PC-9 (cell line): ENCODE measurements at regions not wholly inside any gene's neighbourhood (a gene's known extent, or its start where the extent isn't known, plus 50 kb on each side); places are given as distances from the start of the nearest gene placed in this dataset.

Experiments
- BruUV-seq: library from RNA; stranded (reverse); fragments of 400-500 nt; replicated peaks from 2 replicates; lab custom pipeline; 2021; lab: Mats Ljungman, UMichigan
- CTCF ChIA-PET: fragments of 300-600 bp; sonication (Branson Sonifier 250); formaldehyde crosslinking; loops from one replicate; lab custom pipeline; 2022; ENCODE audit warnings: antibody characterized with exemption; lab: Charles Lee
- POLR2A ChIA-PET: fragments of 300-600 bp; sonication (Branson Sonifier 250); formaldehyde crosslinking; loops from one replicate; lab custom pipeline; 2022; ENCODE audit warnings: antibody characterized with exemption; ENCODE audit not compliant: unreplicated experiment; lab: Charles Lee
- DNase-seq, 2 experiments: peaks; one replicate each; pipeline versions ENCODE4 v3.0.0 to v3.0.0-alpha.2; 2015 to 2022; ENCODE audit warnings: mixed read lengths in 1 of 2
- H2AFZ ChIP-seq: fragments of 200-600 bp; sonication (generic); 2 replicates; pipeline ENCODE4 v1.8.1; 2017; ENCODE audit warnings: antibody characterized with exemption
- H3F3A ChIP-seq: fragments of 200-600 bp; sonication (generic); 2 replicates; pipeline ENCODE4 v1.8.1; 2017; ENCODE audit warnings: antibody characterized with exemption, mild to moderate bottlenecking, low read depth; ENCODE audit not compliant: insufficient read depth
- H3K27ac ChIP-seq: fragments of 200-600 bp; sonication (generic); 2 replicates; pipeline ENCODE4 v1.6.1; 2016; ENCODE audit warnings: mixed run types
- H3K27me3 ChIP-seq: fragments of 200-600 bp; sonication (generic); 2 replicates; pipeline ENCODE4 v1.6.1; 2016; ENCODE audit warnings: low read depth, mixed run types; ENCODE audit not compliant: insufficient read depth
- H3K36me3 ChIP-seq: fragments of 200-600 bp; sonication (generic); 2 replicates; pipeline ENCODE4 v1.6.1; 2016; ENCODE audit warnings: low read depth, mixed run types
- H3K4me1 ChIP-seq: fragments of 200-600 bp; sonication (generic); replicated peaks from 2 replicates; pipeline ENCODE4 v1.6.1; 2016; ENCODE audit warnings: mixed run types; ENCODE audit not compliant: insufficient read depth
- H3K4me2 ChIP-seq: fragments of 200-600 bp; sonication (generic); 2 replicates; pipeline ENCODE4 v1.6.1; 2017; ENCODE audit warnings: mixed run types
- H3K4me3 ChIP-seq: fragments of 200-600 bp; sonication (generic); 2 replicates; pipeline ENCODE4 v1.6.1; 2016; ENCODE audit warnings: mixed run types
- H3K79me2 ChIP-seq: fragments of 200-600 bp; sonication (generic); 2 replicates; pipeline ENCODE4 v1.6.1; 2017; ENCODE audit warnings: low read depth, mixed run types
- H3K9me2 ChIP-seq: fragments of 200-600 bp; sonication (generic); 2 replicates; pipeline ENCODE4 v1.8.1; 2017; ENCODE audit warnings: mild to moderate bottlenecking; ENCODE audit not compliant: insufficient read depth
- H3K9me3 ChIP-seq: fragments of 200-600 bp; sonication (generic); 2 replicates; pipeline ENCODE4 v1.8.1; 2016; ENCODE audit warnings: low read depth; ENCODE audit not compliant: insufficient read depth
- H4K20me1 ChIP-seq: fragments of 200-600 bp; sonication (generic); 2 replicates; pipeline ENCODE4 v1.8.1; 2017; ENCODE audit not compliant: insufficient read depth
- EZH2 ChIP-seq: fragments of 200-600 bp; sonication (generic); IDR thresholded peaks from 2 replicates; pipeline ENCODE4 v1.8.0; 2017; ENCODE audit warnings: antibody characterized with exemption, low read depth
- intact Hi-C: fragments of 100-400 bp; cut with micrococcal nuclease; formaldehyde crosslinking; loops from one replicate; pipeline ENCODE4 v1.10.0; 2022; ENCODE audit not compliant: unreplicated experiment
- TF ChIP-seq, protein P1 (sequence below): fragments of 200-600 bp; sonication (generic); conservative IDR thresholded peaks from 2 replicates; pipeline ENCODE4 v1.6.1; 2017; ENCODE audit warnings: mixed run types, antibody characterized with exemption, mild to moderate bottlenecking, moderate library complexity

DNA sequence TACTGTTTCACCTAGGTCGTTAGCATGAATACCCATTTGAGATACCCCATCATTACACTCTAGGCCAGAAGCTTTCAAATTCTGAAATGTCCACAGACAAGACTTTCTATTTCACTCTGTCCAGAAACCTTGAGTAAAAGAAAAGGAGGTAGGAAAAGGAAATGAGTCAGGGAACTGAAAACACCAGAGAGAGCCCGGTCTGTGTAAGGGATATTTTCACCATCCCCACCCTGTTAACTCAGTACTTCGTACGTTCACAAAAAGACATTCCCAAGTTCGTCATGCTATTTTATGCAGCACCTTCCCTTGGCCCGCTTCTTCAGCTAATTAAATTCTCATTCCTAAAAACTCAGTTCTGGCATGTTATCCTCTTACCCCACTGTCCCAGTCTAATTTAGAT is 89.4 kb upstream of the SOX2 start:
- no peaks in the 10 kb centered on the region for H3K36me3 ChIP-seq
- no TSS peak for BruUV-seq
- no peak for TF ChIP-seq EZH2
- H3K4me2 ChIP-seq = no peak overlapping the region
- H2AFZ ChIP-seq = no peak overlapping the region
- no peaks in the 10 kb centered on the region for H3K27me3 ChIP-seq
- no peaks in the 10 kb centered on the region; the same call in 1 of the 2 replicates for H3K9me2 ChIP-seq
- no peak overlapping the region for H3K27ac ChIP-seq
- no peak for DNase-seq
- no peaks in the 10 kb centered on the region for H3K79me2 ChIP-seq
- peaks cover 14% of the 10 kb centered on the region; the same call in 1 of the 2 replicates for H3F3A ChIP-seq
- H3K4me1 ChIP-seq = peaks cover 23% of the 10 kb centered on the region
- H3K9me3 ChIP-seq = no peaks in the 10 kb centered on the region
- H3K4me3 ChIP-seq = no peak overlapping the region
- ChIA-PET CTCF (interaction anchor here (0.9 kb wide), 1 partner anchor 80 kb away, joined by 4 read pairs; no protein-coding TSS in a partner anchor), POLR2A (no interaction called here)
- intact Hi-C loops = no loop called here
- H4K20me1 ChIP-seq = no peaks in the 10 kb centered on the region

DNA sequence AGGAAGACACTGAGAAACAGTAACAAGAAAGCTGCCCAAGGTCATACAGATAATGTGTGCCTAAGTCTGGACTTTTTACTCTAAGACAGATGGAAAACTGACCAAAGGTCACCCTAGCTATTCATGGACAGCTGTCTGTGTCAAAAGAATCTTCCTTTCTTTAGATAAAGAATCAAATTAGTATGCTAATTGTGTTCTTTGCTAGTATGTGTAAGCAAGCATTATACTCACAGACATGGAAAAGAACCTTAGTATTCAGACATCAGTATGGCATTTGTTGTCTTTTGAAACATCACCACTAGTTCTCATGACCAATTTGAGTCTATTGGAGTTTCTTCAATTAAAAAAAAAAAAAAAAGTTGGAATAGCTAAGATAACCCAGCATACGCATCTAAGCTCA is 91.8 kb upstream of the SOX2 start:
- POLR2A ChIA-PET = interaction anchor here (0.7 kb wide), 1 partner anchor 78 kb away, joined by 3 read pairs; no protein-coding TSS in a partner anchor

DNA sequence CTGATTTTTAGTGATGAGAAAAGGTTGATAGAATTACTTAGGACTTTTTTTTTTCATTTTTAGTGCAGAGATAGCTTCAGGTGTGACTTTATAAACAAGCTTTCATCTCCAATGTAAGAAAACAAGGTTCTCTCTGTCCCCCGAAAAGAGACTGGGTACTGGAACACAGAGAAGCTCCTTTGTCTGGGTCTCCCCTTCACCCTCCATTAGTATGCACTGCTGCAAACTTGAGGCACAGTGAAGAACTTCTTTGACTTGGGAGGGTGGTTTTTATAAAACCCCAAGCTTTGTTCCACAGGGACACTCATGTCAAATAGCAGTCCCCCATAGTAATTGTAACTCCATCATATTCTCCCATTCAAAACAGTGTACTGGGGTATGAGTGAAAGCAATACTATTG is 93.5 kb upstream of the SOX2 start:
- CTCF ChIA-PET = no interaction called here
- no peak overlapping the region for H3K27ac ChIP-seq
- H3F3A ChIP-seq = no peaks in the 10 kb centered on the region
- no peaks in the 10 kb centered on the region; the same call in 1 of the 2 replicates for H3K9me2 ChIP-seq
- no peaks in the 10 kb centered on the region for H3K79me2 ChIP-seq
- TF ChIP-seq, protein P1, sequence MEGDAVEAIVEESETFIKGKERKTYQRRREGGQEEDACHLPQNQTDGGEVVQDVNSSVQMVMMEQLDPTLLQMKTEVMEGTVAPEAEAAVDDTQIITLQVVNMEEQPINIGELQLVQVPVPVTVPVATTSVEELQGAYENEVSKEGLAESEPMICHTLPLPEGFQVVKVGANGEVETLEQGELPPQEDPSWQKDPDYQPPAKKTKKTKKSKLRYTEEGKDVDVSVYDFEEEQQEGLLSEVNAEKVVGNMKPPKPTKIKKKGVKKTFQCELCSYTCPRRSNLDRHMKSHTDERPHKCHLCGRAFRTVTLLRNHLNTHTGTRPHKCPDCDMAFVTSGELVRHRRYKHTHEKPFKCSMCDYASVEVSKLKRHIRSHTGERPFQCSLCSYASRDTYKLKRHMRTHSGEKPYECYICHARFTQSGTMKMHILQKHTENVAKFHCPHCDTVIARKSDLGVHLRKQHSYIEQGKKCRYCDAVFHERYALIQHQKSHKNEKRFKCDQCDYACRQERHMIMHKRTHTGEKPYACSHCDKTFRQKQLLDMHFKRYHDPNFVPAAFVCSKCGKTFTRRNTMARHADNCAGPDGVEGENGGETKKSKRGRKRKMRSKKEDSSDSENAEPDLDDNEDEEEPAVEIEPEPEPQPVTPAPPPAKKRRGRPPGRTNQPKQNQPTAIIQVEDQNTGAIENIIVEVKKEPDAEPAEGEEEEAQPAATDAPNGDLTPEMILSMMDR = no peak
- TF ChIP-seq EZH2 = no peak
- H4K20me1 ChIP-seq = no peaks in the 10 kb centered on the region
- intact Hi-C loops = no loop called here
- peaks cover 1% of the 10 kb centered on the region for H3K4me1 ChIP-seq
- H2AFZ ChIP-seq = no peak overlapping the region
- no peaks in the 10 kb centered on the region for H3K36me3 ChIP-seq
- no peak for DNase-seq
- POLR2A ChIA-PET = no interaction called here
- H3K4me3 ChIP-seq = no peak overlapping the region
- H3K9me3 ChIP-seq = no peaks in the 10 kb centered on the region
- no peaks in the 10 kb centered on the region for H3K27me3 ChIP-seq
- no peak overlapping the region for H3K4me2 ChIP-seq
- BruUV-seq = no TSS peak

More for the DNA sequence above, 91.8 kb upstream of the SOX2 start:
- no peaks in the 10 kb centered on the region for H3K79me2 ChIP-seq
- peaks cover 14% of the 10 kb centered on the region; the same call in 1 of the 2 replicates for H3F3A ChIP-seq
- intact Hi-C loops = no loop called here
- no TSS peak for BruUV-seq
- no peaks in the 10 kb centered on the region for H4K20me1 ChIP-seq
- no peaks in the 10 kb centered on the region; the same call in 1 of the 2 replicates for H3K9me2 ChIP-seq
- H3K36me3 ChIP-seq = no peaks in the 10 kb centered on the region
- no peak for TF ChIP-seq EZH2
- TF ChIP-seq, protein P1 = no peak
- H2AFZ ChIP-seq = no peak overlapping the region
- no peak overlapping the region for H3K27ac ChIP-seq
- H3K4me3 ChIP-seq = no peak overlapping the region
- CTCF ChIA-PET = interaction anchor here (0.6 kb wide), 1 partner anchor 53 kb away, joined by 5 read pairs; no protein-coding TSS in a partner anchor
- no peaks in the 10 kb centered on the region for H3K9me3 ChIP-seq
- H3K4me1 ChIP-seq = peaks cover 18% of the 10 kb centered on the region
- H3K27me3 ChIP-seq = no peaks in the 10 kb centered on the region
- DNase-seq = no peak
- no peak overlapping the region for H3K4me2 ChIP-seq
